Fibroblast of upper back skin (primary cell): ENCODE measurements at regions not wholly inside any gene's neighbourhood (a gene's known extent, or its start where the extent isn't known, plus 50 kb on each side); places are given as distances from the start of the nearest gene placed in this dataset.

Experiments used
- DNase-seq: peaks from one replicate; pipeline ENCODE4 v3.0.0-alpha.2; 2013

DNA sequence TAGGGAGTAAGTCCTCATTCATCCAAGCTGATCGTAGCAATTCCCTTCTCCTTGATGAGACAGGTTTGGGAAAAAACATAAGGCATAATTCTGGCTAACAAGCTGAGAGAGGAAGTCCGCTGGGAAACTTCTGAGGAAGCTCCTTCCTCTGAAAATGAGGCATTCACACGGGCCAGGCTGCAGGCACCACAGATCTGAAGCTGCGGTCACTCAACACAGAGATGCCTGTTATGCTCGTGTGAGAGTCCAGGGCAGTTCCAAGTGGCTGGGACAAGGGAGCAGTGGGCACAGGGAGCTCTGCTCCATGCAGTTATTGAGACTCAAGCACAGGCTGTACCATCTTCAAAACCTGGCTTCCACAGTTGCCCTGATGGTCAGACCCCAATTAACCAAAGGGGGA is 200.9 kb upstream of the ID2 start:
- no peak for DNase-seq

- DNase-seq: no peak
Measured at GRCh38 chr2:8481463-8482009, 200.3 kb upstream of the ID2 start.

GRCh38 chr2:8482432-8482831 is 199.4 kb upstream of the ID2 start:
- no peak for DNase-seq

- no peak for DNase-seq
Measured at GRCh38 chr2:8484502-8485283, 197.2 kb upstream of the ID2 start.

- DNase-seq: no peak
Measured at GRCh38 chr2:8485736-8486135, 196.1 kb upstream of the ID2 start.

- DNase-seq: no peak
Measured at GRCh38 chr2:8486141-8486540, 195.7 kb upstream of the ID2 start.

GRCh38 chr2:8487461-8487932 is 194.4 kb upstream of the ID2 start:
- DNase-seq: peak; percentile 22

GRCh38 chr2:8488001-8488738 is 193.7 kb upstream of the ID2 start:
- no peak for DNase-seq

- DNase-seq: no peak
Measured at GRCh38 chr2:8489221-8489620, 192.6 kb upstream of the ID2 start.

DNA sequence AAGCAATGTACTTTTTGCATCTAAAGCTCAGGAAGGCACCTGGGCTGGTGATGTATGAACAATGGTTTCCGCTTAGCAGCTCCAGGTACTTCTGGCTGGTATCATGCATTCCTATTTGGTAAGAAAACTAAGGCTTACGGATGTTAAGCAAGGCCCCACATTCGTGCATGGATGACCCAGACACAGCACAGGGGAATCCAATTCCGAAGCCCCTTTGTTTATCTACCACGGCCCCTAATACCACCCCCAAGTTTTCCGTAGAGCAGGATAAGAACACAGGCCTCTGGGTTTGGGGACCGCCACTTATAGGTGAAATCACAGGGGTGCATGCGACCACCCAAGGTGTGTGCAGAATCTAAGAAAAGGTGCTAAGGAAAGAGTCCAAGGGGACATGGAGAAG is 192.1 kb upstream of the ID2 start:
- DNase-seq: no peak

GRCh38 chr2:8490166-8490721 is 191.6 kb upstream of the ID2 start:
- DNase-seq: no peak

DNA sequence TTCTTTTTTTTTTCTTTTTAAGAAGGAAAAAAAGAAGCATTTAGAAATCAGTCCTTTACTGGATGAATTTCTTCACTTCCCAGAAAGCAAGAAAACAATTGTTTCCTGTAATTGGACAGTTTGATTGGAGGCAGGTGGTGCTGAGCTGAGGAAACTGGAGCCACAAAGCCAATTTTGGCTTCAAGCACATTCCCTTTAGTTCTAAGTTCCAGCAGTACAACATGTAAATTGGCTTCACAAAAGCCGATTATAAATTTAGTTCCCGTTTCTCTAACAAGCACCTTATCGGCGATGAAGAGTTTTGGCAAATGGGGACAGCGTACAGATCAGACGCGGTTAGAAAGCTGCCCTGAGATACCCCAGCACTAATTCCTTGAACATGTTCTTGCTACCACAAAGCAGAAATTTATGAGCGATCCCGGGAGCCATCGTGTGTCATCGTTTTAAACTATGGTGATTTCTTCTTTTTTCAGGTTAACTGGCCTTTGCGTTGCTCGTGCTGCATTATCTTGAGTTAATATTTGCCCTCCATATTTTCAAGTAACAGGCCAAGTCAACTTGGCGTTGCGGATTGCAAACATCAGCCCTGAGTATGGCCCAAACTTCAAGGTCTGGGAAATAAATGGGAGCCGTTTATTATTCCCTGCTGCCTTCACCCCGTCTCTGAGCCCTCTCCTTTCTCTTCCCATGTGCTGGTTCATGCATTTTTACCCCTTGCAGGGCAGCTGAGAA is 190.4 kb upstream of the ID2 start:
- DNase-seq: no peak

DNA sequence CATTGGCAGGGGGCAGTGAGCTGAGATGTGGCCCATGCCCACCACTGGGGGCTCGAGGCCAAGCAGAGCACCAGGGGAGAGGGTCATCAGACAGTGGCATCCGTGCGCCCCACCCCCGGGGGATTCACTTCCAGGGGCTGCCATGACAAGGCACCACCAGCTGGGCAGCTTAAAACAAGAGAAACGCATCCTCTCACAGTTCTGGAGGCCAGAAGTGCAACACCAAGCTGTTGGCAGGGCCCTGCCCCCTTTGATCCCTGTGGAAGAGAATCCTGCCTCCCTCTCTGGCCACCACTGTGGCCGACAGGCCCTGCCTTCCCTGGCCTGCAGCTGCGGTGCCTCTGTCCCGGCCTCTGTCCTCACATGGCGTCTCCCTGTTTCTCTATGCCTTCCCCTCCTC is 187.7 kb upstream of the ID2 start:
- DNase-seq: no peak

DNA sequence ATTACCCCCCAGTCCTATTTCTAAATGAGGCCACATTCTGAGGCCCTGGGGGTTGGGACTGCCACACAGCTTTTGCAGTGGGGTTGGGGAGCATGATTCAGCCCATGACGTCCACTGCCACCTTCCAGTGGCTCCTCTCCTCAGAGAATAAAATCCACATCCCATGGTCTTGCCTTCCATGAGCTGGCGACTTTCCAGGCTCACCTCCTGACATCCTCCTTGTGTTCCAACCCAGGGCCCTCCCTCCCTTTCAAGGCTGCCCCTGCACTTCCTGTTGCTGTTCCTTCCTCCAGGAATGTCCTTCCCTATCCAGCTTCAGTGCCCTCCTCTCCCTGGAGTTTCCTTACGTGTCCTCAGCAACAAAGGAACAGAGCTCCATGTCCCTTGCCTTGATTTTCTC is 187.3 kb upstream of the ID2 start:
- DNase-seq: no peak

- DNase-seq: no peak
Measured at GRCh38 chr2:8495189-8495989, 186.5 kb upstream of the ID2 start.

DNA sequence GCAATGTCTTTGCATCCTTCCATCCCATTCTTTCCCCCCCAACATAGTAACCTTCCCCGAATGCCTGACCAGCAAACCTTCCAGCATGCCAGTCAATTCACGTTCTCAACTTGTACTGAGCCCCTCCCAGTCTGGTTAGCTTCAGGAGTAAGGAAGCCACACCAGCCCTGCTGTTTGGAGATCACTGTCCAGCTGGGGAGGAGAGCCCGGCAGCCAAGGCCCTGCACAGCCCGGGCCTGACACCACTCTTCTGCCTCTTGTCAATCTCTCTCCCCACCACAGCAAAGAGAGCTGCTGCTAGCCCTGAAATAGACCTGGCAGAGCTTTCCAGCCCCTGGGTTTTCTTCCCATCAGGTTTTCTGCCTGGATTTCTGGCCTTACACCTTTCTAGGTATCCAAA is 185.8 kb upstream of the ID2 start:
- DNase-seq: no peak

GRCh38 chr2:8496617-8497016 is 185.2 kb upstream of the ID2 start:
- DNase-seq: no peak

- DNase-seq: no peak
Measured at GRCh38 chr2:8498994-8499393, 182.9 kb upstream of the ID2 start.

GRCh38 chr2:8500124-8501054 is 181.5 kb upstream of the ID2 start:
- no peak for DNase-seq

DNA sequence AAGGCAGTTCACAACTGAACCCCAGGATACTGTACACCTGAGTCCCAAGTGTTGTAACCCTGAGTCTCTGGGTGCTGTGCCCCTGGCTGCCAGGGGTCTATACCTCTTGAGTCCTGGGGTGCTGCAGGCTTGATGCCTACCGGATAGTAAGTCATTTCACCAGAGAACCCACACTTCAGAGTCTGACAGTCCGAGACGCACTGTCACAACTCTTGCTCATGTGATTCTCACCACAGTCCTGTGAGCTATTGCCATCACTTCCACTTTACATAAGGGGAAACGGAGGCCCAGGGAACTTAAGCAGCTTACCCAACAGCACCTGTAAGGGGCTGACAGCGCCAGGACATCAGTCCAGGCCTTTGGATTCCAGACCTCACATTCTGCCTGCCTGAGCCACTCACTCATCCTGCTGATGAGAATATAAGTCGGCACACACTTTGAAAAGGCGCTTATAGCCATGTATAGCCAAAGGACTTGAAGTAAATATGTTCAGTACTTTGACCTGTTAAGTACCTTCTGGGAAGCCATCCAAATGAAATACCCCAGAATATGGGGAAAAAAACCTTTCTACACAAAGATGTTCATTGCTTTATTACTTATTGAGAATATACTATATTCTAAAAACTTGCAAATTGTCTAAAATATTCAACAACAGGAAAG is 180.7 kb upstream of the ID2 start:
- DNase-seq: no peak

- no peak for DNase-seq
Measured at GRCh38 chr2:8502316-8502715, 179.5 kb upstream of the ID2 start.
